Hepatocyte (in vitro differentiated cells): ENCODE measurements at regions not wholly inside any gene's neighbourhood (a gene's known extent, or its start where the extent isn't known, plus 50 kb on each side); places are given as distances from the start of the nearest gene placed in this dataset.

Experiments
- DNase-seq: peaks from one replicate; pipeline ENCODE4 v3.0.0-alpha.2; 2016; ENCODE audit warnings: low spot score
- H2AFZ ChIP-seq: fragments of 200-600 bp; sonication (generic); 2 replicates; pipeline ENCODE4 v1.6.0; 2016; ENCODE audit warnings: antibody characterized with exemption, mild to moderate bottlenecking
- H3K27ac ChIP-seq: fragments of 200-600 bp; sonication (generic); 2 replicates; pipeline ENCODE4 v1.5.1; 2016; ENCODE audit warnings: mild to moderate bottlenecking
- H3K27me3 ChIP-seq: fragments of 200-600 bp; sonication (generic); 2 replicates; pipeline ENCODE4 v1.6.1; 2016
- H3K36me3 ChIP-seq: fragments of 200-600 bp; sonication (generic); replicated peaks from 2 replicates; pipeline ENCODE4 v1.5.1; 2016; ENCODE audit warnings: low read depth; ENCODE audit not compliant: insufficient read depth
- H3K4me1 ChIP-seq: fragments of 200-600 bp; sonication (generic); 2 replicates; pipeline ENCODE4 v1.5.1; 2016; ENCODE audit warnings: mild to moderate bottlenecking, moderate library complexity; ENCODE audit not compliant: insufficient read depth
- H3K4me2 ChIP-seq: fragments of 200-600 bp; sonication (generic); 2 replicates; pipeline ENCODE4 v1.6.0; 2016
- H3K4me3 ChIP-seq: fragments of 200-600 bp; sonication (generic); 2 replicates; pipeline ENCODE4 v1.5.1; 2016; ENCODE audit warnings: mild to moderate bottlenecking
- H3K79me2 ChIP-seq: fragments of 200-600 bp; sonication (generic); 2 replicates; pipeline ENCODE4 v1.6.0; 2017; ENCODE audit warnings: mild to moderate bottlenecking
- H3K9me2 ChIP-seq: fragments of 200-600 bp; sonication (generic); replicated peaks from 2 replicates; pipeline ENCODE4 v1.6.0; 2017; ENCODE audit warnings: mild to moderate bottlenecking; ENCODE audit not compliant: insufficient read depth
- H3K9me3 ChIP-seq: fragments of 200-600 bp; sonication (generic); 2 replicates; pipeline ENCODE4 v1.5.1; 2016; ENCODE audit warnings: low read depth, mild to moderate bottlenecking
- H4K20me1 ChIP-seq: fragments of 200-600 bp; sonication (generic); 2 replicates; pipeline ENCODE4 v1.6.0; 2016; ENCODE audit warnings: mild to moderate bottlenecking; ENCODE audit not compliant: insufficient read depth, poor library complexity, severe bottlenecking
- CTCF ChIP-seq: fragments of 200-600 bp; sonication (generic); IDR thresholded peaks from 2 replicates; pipeline ENCODE4 v1.5.1; 2016; ENCODE audit warnings: antibody characterized with exemption, mild to moderate bottlenecking; ENCODE audit not compliant: poor library complexity
- EZH2 ChIP-seq: fragments of 200-600 bp; sonication (generic); IDR thresholded peaks from 2 replicates; pipeline ENCODE4 v1.6.1; 2016; ENCODE audit warnings: antibody characterized with exemption, mild to moderate bottlenecking, borderline replicate concordance
- EZH2phosphoT487 ChIP-seq: fragments of 200-600 bp; sonication (generic); IDR thresholded peaks from one replicate; pipeline ENCODE4 v1.6.1; 2018; ENCODE audit warnings: antibody characterized with exemption, mild to moderate bottlenecking, low read depth, moderate library complexity; ENCODE audit not compliant: unreplicated experiment, severe bottlenecking
- WGBS: methylation state at CpG from one replicate; pipeline ENCODE4 v1.1.6; 2016; ENCODE audit warnings: low lambda C conversion rate; ENCODE audit errors: missing lambda C conversion rate; 5-methylcytosine and 5-hydroxymethylcytosine counted together

GRCh38 chr2:161076936-161077335 is 83.3 kb upstream of the TANK start:
- DNase-seq, result no peak
- Histone ChIP-seq H3K79me2 (no peaks in the 10 kb centered on the region), H3K4me3 (no peak overlapping the region), H3K27ac (no peak overlapping the region), H3K4me2 (no peak overlapping the region), H3K9me3 (no peaks in the 10 kb centered on the region), H3K9me2 (no peaks in the 10 kb centered on the region), H3K27me3 (no peaks in the 10 kb centered on the region), H2AFZ (no peak overlapping the region), H4K20me1 (no peaks in the 10 kb centered on the region), H3K36me3 (no peaks in the 10 kb centered on the region), H3K4me1 (no peaks in the 10 kb centered on the region)
- TF ChIP-seq CTCF, result no peak
- TF ChIP-seq EZH2phosphoT487, result no peak
- no peak for TF ChIP-seq EZH2
- WGBS, result 92% methylated on average over 9 of the region's 9 CpGs

GRCh38 chr2:161077367-161078210 is 82.6 kb upstream of the TANK start:
- DNase-seq, result no peak
- Histone ChIP-seq H3K4me2 (no peak overlapping the region), H3K27ac (no peak overlapping the region), H3K9me2 (no peaks in the 10 kb centered on the region), H3K79me2 (no peaks in the 10 kb centered on the region), H3K36me3 (no peaks in the 10 kb centered on the region), H3K4me3 (no peak overlapping the region), H2AFZ (no peak overlapping the region), H3K27me3 (no peaks in the 10 kb centered on the region), H4K20me1 (no peaks in the 10 kb centered on the region), H3K4me1 (no peaks in the 10 kb centered on the region), H3K9me3 (no peaks in the 10 kb centered on the region)
- 82% methylated on average over 5 of the region's 5 CpGs for WGBS
- TF ChIP-seq EZH2phosphoT487, result no peak
- no peak for TF ChIP-seq EZH2
- no peak for TF ChIP-seq CTCF

GRCh38 chr2:161078211-161078539 is 82.1 kb upstream of the TANK start:
- Histone ChIP-seq H2AFZ (no peak overlapping the region), H4K20me1 (no peaks in the 10 kb centered on the region), H3K27ac (no peak overlapping the region), H3K27me3 (no peaks in the 10 kb centered on the region), H3K9me3 (no peaks in the 10 kb centered on the region), H3K79me2 (no peaks in the 10 kb centered on the region), H3K9me2 (no peaks in the 10 kb centered on the region), H3K4me1 (no peaks in the 10 kb centered on the region), H3K36me3 (no peaks in the 10 kb centered on the region), H3K4me2 (no peak overlapping the region), H3K4me3 (no peak overlapping the region)
- DNase-seq, result no peak
- WGBS, result 91% methylated on average over 2 of the region's 2 CpGs
- no peak for TF ChIP-seq EZH2phosphoT487
- TF ChIP-seq EZH2, result no peak
- TF ChIP-seq CTCF, result no peak
